ENCODE measurements at regions not wholly inside any gene's neighbourhood (a gene's known extent, or its start where the extent isn't known, plus 50 kb on each side); places are given as distances from the start of the nearest gene placed in this dataset.
"Not testable (repeated sequence)": the region's sequence is repeated elsewhere in the genome, so short reads cannot be mapped to it uniquely, and the experiment has no call there.

GRCh38 chr9:87337335-87338087 lies 160.2 kb upstream of the DAPK1 start:
- DNase-seq, result peak; percentile 8

GRCh38 chr9:87338088-87338989 lies 159.3 kb upstream of the DAPK1 start:
- DNase-seq, result no peak

- no peak for DNase-seq
These were observed 157.3 kb upstream of the DAPK1 start for GRCh38 chr9:87340391-87340790.

GRCh38 chr9:87342743-87343142 lies 154.9 kb upstream of the DAPK1 start:
- no peak for DNase-seq

- DNase-seq, result no peak
These were observed 153.7 kb upstream of the DAPK1 start for GRCh38 chr9:87343816-87344430.

GRCh38 chr9:87346061-87346665 lies 151.5 kb upstream of the DAPK1 start:
- no peak for DNase-seq

GRCh38 chr9:87350915-87351314 lies 146.8 kb upstream of the DAPK1 start:
- no peak for DNase-seq

- DNase-seq, result no peak
These were observed 144.4 kb upstream of the DAPK1 start for GRCh38 chr9:87353301-87353700.

GRCh38 chr9:87354147-87354546 lies 143.5 kb upstream of the DAPK1 start:
- no peak for DNase-seq

GRCh38 chr9:87357600-87357999 lies 140.1 kb upstream of the DAPK1 start:
- no peak for DNase-seq

GRCh38 chr9:87359264-87359663 lies 138.4 kb upstream of the DAPK1 start:
- no peak for DNase-seq

- no peak for DNase-seq
These were observed 137.6 kb upstream of the DAPK1 start for GRCh38 chr9:87359958-87360601.

- DNase-seq, result no peak
These were observed 127.5 kb upstream of the DAPK1 start for GRCh38 chr9:87370049-87370685.

- no peak for DNase-seq
These were observed 125.8 kb upstream of the DAPK1 start for GRCh38 chr9:87371795-87372355.

- DNase-seq, result no peak
These were observed 125.3 kb upstream of the DAPK1 start for GRCh38 chr9:87372356-87372851.

- DNase-seq, result not testable (repeated sequence)
These were observed 123.4 kb upstream of the DAPK1 start for GRCh38 chr9:87374023-87374919.

- DNase-seq, result no peak
These were observed 122.1 kb upstream of the DAPK1 start for GRCh38 chr9:87375397-87376073.

GRCh38 chr9:87378676-87379075 lies 119.0 kb upstream of the DAPK1 start:
- no peak for DNase-seq

- no peak for DNase-seq
These were observed 118.4 kb upstream of the DAPK1 start for GRCh38 chr9:87379300-87379699.

Data from hematopoietic multipotent progenitor cell treated with erythropoietin and hydrocortisone succinate and interleukin-3 and kit ligand, for 4 days (in vitro differentiated cells).